ENCODE measurements at regions not wholly inside any gene's neighbourhood (a gene's known extent, or its start where the extent isn't known, plus 50 kb on each side); places are given as distances from the start of the nearest gene placed in this dataset.
"Not testable (repeated sequence)": the region's sequence is repeated elsewhere in the genome, so short reads cannot be mapped to it uniquely, and the experiment has no call there.

DNA sequence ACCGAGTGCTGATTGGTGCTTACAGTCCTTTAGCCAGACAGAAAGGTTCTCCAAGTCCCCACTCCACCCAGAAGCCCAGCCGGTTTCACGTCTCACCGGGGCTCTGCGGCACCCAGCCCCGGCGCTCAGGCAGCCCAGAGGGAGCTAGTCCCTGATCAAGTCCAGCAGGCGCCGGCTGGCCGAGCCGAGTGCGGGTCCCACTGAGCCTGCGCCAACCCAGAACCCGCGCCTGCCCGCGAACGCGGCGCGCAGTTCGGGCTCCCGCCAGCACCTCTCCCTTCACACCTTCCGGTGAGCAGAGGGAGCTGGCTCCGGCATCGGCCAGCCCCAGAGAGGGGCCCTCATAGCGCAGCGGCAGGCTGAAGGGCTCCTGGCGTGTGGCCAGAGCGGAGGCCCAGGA lies 481.6 kb upstream of the CHD1 start:
- DNase-seq, result not testable (repeated sequence)

DNA sequence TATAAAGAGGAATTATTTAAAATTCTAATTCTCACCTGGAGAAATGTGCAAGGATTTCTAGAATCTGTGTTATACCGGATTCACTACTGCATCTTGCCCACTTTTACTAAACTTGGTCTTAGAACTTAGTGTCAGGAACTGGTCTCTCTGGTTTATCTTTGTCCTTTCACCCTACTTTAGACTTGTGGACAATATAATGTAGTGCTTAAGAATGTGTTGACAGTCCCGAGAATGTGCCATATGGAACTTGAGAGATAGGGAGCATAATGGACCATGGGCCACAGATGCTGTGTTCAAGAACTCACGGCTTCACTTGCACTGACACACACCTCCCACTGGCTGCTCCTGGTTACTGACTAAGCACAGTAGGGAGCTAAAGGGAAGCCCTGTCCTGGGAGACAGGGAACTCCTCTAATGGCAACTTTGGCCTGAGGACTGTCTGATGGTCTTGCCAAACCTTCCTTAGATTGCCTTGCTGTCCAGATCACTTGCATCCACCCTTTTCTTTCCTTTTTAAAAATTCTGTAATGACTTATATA lies 476.0 kb upstream of the CHD1 start:
- DNase-seq, result not testable (repeated sequence)

DNA sequence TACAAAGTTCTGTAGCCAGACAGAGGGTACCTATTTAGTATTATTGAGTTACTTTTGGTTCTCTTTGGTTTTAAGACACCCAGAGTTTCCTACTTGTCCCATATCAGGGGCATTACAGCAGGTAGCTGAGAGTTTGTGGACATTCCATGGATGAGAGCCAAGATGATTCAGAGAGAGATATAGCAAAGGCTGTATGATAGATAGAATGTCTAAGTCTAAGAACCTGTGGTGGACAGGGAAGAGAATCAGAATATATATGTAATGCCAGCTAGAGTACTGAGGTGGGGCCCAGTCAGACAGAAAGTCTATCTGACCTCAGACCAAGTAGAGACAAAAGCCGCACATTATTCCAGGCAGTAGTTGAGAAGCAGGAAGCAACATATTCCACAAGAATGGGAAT lies 471.8 kb upstream of the CHD1 start:
- DNase-seq, result not testable (repeated sequence)

DNA sequence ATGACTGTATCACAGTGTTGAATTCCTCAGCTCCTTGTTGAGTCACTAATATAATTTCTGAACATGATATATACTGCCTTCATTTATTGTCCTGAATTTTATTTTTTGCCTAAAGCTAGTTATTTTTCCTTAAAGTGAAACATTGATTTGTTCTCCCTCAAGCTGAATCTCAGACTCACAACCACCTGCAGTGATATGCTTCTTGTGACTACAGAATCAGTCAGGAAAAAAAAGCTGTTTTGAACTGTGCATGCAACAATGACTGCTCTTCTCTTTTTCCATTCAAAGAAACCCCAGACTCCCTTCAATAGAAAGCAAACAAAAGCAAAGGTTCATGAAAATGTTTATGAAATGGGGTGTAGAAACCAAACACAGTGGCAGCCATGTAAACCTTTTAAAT lies 470.2 kb upstream of the CHD1 start:
- DNase-seq, result no peak

DNA sequence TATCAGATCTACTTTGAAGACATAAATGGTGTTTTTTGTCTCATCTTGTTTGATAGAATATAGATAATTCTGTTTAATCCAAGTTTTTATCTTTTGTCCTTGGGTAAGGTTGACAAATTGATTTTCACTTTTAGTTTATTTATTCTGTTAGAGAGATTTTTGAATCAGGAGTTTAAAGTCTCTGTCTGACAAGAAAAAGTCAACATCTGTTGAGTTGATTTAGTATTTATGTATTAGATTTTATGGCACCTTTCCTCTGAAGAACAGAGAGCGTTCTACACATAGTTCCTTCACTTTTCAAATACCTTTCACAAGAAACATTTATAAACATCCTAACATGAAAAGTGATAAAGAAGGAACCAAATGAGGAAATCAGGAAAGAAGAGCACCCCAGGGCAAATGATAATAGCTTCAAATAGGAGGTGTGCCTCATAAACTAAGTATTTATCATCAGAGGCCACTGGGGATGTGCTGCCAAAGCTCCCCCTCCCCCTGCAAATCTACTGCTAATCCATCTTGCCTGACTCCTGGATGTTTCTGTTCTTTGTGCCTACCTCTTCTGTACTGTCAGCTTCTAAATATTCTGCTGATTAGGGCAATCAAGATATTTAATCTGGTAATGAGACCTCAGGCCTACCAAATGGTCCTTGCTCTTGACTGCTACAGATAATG lies 457.7 kb upstream of the CHD1 start:
- no peak for DNase-seq

DNA sequence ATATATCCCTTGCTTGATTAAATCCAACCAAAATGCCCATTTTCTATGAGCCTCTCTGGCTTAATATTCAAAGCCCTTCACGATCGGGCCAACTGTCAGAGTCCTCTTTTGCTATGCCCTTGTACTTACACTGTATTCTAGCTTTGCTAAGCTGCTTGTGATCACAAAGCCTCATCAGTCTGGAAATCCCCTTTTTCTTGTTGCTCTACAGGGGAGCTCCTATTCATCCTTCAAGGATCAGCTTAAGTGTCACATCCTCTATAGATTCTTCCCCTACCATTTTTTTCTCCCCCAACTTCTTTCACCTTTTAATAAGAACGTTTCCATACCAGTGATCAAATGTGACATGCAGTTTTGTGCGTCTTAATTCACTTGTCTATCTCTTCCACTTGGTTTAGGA lies 450.4 kb upstream of the CHD1 start:
- no peak for DNase-seq

DNA sequence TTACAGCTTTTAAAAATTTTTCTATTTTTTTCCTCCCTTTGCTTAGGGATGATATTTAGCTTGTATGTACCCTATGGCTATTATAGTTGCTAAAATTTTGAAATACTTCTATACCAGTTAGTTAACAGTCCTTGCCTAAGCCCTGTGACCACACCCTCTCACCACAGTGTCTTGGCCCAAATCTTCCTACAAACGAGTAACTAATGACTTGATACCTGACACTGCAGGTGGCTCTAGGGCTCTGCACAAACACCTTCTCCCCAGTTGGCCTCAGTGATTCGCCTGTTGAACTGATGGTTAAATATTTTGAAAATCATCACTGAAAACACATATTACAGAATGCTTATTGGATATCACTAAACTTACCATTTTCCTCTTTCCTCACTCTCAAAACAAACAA lies 449.6 kb upstream of the CHD1 start:
- no peak for DNase-seq

DNA sequence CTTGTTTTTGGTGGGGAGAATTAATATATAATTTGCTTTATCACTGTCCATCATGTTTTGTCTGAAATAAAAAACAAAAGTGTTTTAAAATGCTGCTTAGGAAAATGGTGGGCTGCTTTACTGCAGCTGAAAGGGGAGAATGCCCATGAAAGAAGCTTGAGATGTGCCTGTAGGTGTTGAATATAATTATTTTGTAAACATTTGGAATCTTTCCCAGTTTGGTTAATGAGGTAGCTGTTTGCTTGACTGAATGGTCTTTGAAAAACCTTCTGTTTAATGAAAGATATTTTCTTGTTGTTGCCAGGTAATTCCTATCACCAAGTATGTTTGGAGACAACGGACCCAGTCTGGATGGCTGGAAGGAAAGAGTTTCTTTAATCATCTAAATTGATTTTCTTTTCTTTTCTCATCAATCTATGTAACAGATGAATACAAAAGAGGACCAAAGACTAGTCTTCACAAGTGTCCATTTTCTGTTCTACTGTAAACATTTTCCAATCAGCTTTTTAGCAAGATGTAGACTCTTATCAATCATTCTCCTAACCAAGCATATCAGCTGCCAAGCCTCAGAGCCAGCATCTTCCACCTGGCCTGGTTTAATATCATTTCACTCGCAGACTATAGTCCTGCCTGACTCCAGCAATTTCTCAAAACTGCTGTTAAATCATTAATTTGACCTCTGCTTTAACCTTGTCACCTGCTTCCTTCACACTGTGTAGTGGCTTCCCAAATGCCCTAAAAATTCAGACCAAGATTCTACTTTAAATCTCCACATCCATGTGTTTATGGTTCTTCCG lies 441.2 kb upstream of the CHD1 start:
- DNase-seq, result no peak

DNA sequence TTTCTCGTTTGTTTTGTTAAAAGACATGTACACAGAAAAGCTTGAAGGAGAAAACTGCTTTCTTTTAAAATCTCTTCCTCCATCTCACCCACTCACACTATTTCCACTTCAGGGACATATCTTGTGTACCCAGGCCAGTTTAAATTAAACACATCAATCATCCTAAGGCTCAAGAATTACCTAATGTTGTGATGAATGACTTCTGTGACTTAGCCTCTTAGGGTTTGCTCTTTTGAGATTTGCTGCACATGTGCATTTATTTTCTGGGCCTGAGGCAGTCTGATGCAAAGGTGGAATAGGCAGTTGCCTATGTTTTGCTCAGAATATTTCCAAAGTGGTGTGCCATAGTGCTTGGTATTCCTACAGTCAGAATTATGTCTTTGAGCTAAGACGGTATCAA lies 439.9 kb upstream of the CHD1 start:
- no peak for DNase-seq

DNA sequence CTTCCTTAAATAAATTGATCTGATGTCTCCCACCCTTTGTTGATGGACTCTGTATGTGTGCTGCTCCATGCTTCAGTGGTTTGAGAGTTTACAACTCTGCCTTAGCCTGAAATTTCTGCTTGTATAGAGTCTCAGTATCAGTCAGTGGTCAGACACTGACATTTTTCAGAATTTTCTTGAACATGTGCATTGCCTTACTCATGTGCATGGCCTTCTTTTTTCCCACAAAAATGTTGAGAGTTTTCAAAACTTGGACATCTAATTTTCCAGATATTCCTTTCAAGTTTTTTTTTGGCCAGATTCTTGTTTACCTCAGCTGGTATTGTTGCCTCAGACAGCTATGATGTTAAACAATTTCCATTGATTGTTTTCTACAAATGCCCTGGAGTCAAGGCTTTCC lies 427.1 kb upstream of the CHD1 start:
- DNase-seq, result no peak

DNA sequence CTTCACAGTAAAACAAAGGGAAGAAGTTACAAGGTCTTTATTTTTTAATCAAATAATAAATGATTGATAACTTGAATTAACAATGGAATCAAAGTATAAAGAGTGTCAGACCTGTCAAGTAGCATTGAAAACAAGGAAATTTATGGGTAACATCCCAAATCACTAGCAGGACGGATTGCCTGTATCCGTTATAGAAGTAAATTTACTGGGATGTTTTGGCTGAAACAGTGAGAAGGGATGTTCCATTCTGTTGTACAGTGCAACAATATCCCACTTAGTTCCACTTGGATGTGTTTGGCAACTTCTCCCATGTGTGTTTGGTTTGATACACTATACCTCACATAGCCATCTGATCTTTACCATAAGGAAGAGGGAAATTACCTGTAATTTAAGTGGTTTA lies 421.0 kb upstream of the CHD1 start:
- no peak for DNase-seq

DNA sequence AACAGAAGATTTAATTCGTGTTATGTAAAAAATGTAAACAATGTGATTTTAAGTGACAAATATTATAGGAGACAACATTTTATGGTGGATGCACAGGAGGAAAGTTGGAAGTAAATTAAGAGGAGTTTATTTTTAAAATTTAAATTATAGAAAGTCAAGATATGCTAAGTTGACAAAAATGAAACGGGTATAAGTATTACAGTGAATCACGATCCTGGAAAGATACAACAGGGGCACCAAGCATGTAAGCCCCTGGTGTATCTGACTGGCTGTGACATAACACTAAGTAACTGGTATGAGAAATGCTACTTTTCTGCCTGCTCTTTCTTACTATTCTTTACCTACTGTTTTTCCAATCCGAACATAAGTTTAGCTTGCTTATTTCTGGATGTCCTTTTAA lies 419.8 kb upstream of the CHD1 start:
- no peak for DNase-seq

DNA sequence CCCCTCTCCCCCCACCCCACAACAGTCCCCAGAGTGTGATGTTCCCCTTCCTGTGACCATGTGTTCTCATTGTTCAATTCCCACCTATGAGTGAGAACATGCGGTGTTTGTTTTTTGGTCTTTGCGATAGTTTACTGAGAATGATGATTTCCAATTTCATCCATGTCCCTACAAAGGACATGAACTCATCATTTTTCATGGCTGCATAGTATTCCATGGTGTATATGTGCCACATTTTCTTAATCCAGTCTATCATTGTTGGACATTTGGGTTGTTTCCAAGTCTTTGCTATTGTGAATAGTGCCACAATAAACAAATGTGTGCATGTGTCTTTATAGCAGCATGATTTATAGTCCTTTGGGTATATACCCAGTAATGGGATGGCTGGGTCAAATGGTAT lies 411.0 kb upstream of the CHD1 start:
- not testable (repeated sequence) for DNase-seq

DNA sequence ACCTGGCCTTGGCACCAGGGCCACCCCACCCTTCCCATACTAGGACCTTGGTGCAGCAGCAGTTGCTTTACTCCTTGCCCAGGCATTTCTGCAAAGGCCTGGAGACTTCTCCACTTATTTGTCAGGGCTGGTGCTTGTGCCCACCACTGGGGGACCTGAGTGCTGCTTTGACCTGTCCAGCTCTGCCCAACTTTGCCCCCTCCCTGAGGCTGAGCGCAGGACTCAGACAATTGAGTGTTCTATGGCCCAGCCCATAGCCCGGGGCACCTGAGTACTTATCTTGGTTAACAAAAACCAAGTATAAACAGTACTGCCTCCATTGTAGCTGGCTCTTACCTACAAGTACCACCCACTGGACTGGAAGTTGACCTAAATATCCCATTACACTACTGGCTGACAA lies 406.1 kb upstream of the CHD1 start:
- no peak for DNase-seq

DNA sequence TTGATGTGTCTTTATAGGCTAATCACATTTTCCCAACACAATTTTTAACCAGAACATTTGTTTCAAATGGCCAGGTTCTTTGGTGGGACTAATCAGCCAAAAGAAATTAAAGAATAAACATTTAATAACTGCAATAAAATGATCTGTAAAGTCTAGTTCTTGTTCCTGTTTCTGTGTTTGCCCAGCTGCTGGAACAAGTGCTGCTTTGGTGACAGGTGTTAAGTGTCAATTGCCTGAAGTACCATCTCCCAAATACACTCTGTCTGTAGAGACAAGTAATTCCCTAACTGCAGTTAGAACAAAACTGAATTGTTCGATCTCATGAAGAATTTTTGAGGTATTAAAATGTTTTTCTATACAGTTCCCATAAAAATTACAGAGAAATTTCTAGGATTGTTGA lies 402.3 kb upstream of the CHD1 start:
- DNase-seq, result no peak

DNA sequence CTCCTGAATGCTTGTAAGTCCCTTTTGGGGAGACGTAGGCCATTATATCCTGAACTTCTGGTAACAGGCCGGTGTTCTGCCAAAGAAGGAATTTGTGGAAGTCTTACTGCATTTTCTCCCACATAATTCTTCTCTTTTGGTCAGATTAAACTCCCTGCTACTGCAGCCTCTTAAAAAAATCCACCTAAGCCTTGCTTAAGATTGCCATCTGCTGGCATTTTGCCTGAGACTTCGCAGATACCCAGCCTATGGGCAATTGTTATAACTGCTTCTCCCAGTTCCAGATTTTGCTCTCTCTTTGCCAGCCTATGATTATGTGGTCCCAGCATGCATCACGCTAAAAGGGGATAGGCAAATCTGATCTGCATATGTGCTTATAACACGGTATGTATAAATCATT lies 391.6 kb upstream of the CHD1 start:
- DNase-seq, result no peak

DNA sequence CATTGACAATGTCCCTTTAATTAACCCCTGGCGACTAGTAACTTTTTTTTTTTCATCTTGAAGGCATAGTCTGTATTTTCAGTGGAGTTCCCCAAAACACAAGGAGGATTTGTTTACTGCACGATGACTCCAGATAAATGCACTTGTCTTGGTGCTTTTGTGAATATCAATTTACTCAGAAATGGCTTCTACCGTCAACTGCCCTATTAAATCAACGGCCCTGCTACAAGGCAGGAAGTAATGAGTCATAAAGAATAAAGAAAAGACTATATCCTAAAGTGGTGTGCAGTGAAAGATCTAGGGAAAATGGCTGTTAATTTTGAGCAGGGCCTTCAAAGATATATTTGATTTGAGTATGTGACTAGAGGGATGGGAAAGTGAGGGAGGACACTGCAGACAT lies 388.3 kb upstream of the CHD1 start:
- DNase-seq, result no peak

DNA sequence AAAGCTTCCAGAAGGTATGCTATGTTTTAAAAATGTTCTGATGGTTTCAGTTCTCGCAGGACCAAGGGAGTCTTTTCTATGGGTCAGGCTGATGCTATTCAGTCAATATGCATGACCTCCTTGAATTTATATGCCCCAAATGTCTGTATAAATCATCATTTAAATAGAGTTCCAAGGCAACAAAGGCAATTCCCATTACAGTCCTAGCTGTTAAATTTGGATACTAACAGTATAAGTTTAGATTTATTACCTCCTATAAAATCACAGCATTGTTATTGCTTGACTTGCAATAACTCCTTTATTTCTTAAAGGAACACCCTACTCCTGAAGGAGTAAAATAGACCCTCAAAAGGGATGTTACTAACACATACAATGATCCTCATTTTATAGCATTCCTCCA lies 387.7 kb upstream of the CHD1 start:
- no peak for DNase-seq

DNA sequence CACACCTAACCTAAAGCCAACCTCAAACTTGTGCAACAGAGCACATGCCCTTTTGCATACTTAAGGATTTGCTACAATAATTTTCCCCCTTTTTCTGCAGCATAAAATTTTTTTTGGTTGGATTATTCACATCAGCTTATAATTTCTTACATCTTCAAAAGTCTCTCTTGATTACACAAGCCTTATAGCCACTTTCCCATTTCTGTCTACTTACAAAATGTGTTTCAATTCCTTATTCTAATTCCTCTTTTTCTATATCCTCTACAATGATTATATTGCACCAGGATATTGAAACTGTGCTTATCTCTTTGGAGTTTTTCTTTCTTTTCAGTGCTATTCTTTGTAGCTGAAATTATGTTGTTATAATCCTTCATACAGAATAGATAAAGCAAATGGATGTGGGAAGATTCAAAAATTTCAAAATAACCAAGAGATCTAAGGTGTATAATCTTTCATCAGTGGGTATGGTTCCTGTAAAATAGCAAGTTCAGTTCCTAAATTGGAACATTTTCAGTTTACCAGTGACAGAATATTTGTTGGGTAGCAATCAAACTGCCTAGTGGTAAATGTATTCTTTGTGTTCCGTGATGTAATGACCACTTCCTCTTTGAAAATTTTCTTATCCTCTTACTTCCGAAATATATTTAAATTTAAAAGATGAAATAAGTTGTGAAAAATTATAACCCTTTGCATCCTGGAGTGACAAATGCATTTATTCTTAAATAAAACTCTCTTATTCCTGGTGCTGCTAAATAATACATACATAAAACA lies 386.8 kb upstream of the CHD1 start:
- DNase-seq, result no peak

DNA sequence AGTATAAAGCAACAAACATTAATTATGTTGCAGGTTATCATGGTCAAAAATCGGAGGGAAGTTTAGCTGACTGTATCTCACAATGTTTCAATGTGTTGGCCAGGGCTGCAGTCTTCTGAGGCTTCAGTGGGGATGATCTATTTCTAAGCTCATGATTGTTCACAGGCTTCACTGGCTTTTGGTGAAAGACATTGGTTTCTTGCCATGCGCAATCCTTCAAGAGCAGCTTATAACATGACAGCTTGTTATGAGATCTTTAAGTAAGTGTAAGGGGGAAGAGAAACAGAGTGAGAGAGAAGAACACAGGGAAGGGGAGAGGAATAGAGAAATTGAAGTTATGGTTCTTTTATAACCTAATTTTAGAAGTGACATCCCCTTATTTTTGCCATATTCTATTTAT lies 385.9 kb upstream of the CHD1 start:
- no peak for DNase-seq

DNA sequence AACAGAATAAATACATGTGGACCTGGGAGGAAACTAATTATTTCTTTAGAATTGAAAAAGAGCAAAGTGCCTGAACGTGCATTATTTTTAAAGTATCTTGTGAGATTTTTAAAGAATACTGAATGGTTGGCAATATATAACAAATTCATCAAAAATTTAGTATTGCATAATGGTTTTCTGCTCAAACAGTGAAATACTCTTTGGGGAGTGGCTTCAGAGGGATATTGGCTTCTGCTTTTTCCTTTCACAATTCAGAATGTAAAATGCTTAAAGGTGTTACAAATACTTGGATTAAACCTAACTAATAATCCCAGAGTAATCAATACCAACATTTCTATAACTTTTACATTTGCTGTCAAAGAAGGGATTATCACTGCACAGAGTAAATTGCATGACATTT lies 379.3 kb upstream of the CHD1 start:
- DNase-seq, result no peak

DNA sequence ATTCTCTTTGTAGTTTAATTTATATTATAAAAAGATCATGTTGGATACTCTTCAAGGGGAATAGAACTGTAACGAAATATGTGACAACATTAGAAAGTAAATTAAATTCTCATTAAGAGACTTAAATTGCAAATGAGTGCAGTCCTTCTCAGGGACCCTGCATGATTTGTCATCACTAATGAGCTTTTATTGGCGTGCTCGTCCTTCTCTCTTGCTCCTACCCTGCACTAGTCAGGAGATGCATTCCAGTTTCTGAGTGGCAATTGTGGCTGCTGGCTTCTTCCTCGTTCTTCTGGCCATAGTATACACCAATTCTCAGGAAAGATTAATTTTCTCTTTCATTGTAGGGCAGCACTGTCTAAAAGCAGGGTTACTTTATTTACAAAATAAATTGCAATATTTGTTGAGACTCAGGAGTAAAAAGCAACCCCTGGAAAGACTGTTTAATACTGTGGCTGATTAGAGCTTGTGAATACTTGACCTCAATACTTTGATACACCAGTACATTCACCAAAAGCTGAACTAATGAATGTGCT lies 376.3 kb upstream of the CHD1 start:
- no peak for DNase-seq

DNA sequence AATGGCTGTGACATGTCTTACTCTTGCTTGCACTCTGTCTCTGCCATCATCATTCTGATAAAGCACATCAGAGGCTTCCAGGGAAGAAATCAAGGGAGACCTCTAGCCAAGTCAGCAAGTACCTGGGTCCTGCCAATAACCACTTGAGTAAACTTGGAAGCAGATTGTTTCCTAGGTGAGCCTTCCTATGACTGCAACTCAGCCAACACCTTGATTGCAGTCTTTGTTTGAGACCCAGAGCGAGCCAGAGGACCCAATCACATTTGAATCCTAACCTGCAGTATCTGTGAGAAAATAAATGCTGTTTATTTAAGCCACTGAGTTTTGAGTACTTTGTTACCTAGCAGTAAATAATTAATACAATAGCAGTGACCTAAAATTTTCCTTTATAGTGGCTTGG lies 356.8 kb upstream of the CHD1 start:
- no peak for DNase-seq

DNA sequence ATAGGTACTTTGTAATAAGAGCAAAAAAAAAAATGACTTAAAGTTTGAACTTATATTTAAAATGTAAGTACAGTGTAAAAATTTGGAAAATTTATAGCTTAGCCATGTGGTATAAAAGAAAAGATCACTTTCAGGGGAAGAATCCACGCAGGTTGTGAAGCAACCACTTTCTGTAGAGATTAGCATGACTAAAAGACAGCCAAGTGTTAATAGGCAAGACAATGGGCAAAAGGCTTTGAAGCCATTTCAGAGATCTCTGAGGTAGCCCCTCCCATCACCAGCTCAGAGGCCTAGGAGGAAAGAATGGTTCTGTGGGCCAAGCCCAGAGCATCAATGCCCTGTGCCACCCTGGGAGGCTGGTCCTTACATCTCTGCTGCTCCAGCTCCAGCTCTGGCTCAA lies 346.3 kb upstream of the CHD1 start:
- DNase-seq, result no peak

Measured in activated CD4-positive, alpha-beta T cell treated with anti-CD3 and anti-CD28 coated beads, Interleukin-2, Interleukin-6, amounts not matched to agents 100 ng/mL and 50 ng/mL, durations not matched to agents 16 hours and 8 hours (primary cell).